ENCODE measurements at regions not wholly inside any gene's neighbourhood (a gene's known extent, or its start where the extent isn't known, plus 50 kb on each side); places are given as distances from the start of the nearest gene placed in this dataset.
A peak's percentile ranks its signal among the peaks of the same experiment; 100 is the strongest.

GRCh38 chr15:95160316-95160715 lies 929.0 kb downstream of the MCTP2 start:
- Histone ChIP-seq H3K27ac (ENCODE audit: insufficient read depth, low read length) (no peak overlapping the region), H3K4me1 (ENCODE audit: control insufficient read depth, extremely low read depth, insufficient read depth, low read length) (no peaks in the 10 kb centered on the region), H3K79me2 (ENCODE audit: control insufficient read depth, insufficient read depth, low read length) (no peaks in the 10 kb centered on the region), H3K36me3 (ENCODE audit: control insufficient read depth, insufficient read depth, low read length) (no peaks in the 10 kb centered on the region), H3K9ac (ENCODE audit: insufficient read depth, low read length) (no peak overlapping the region), H3K4me2 (ENCODE audit: extremely low read depth, insufficient read depth, low read length) (no peak overlapping the region), H4K20me1 (ENCODE audit: control insufficient read depth, extremely low read depth, insufficient read depth, low read length) (no peaks in the 10 kb centered on the region), H3K4me3 (replicated peaks in 1 of 4; ENCODE audit: control extremely low read depth in 1 of 4, insufficient read depth in 1 of 4, low read depth in 3 of 4, low read length in 4 of 4) (no peak overlapping the region), H3K27me3 (ENCODE audit: control insufficient read depth, insufficient read depth, low read length) (no peaks in the 10 kb centered on the region), H3K9me3 (ENCODE audit: control insufficient read depth, insufficient read depth, low read depth, low read length) (no peaks in the 10 kb centered on the region), H2AFZ (ENCODE audit: low read length) (no peak overlapping the region)
- no peak for TF ChIP-seq CTCF (conservative IDR thresholded peaks at IDR 0.05 in 1 of 2, IDR thresholded peaks at IDR 0.05 in 1 of 2; ENCODE audit: low read depth in 1 of 2, low read length in 2 of 2)
- TF ChIP-seq EZH2 (IDR thresholded peaks at IDR 0.05; ENCODE audit: low read length, missing control alignments): no peak
- DNase-seq (ENCODE audit: low read depth in 2 of 2): no peak

GRCh38 chr15:95162069-95162468 lies 930.7 kb downstream of the MCTP2 start:
- H4K20me1 ChIP-seq (ENCODE audit: control insufficient read depth, extremely low read depth, insufficient read depth, low read length): no peaks in the 10 kb centered on the region
- H3K4me1 ChIP-seq (ENCODE audit: control insufficient read depth, extremely low read depth, insufficient read depth, low read length): no peaks in the 10 kb centered on the region
- H3K27ac ChIP-seq (ENCODE audit: insufficient read depth, low read length): no peak overlapping the region
- TF ChIP-seq EZH2 (IDR thresholded peaks at IDR 0.05; ENCODE audit: low read length, missing control alignments) (no peak), CTCF (conservative IDR thresholded peaks at IDR 0.05 in 1 of 2, IDR thresholded peaks at IDR 0.05 in 1 of 2; ENCODE audit: low read depth in 1 of 2, low read length in 2 of 2) (no peak)
- DNase-seq (ENCODE audit: low read depth in 2 of 2): peak; percentile 67 to 69
- H3K4me2 ChIP-seq (ENCODE audit: extremely low read depth, insufficient read depth, low read length): no peak overlapping the region
- H3K9me3 ChIP-seq (ENCODE audit: control insufficient read depth, insufficient read depth, low read depth, low read length): no peaks in the 10 kb centered on the region
- H3K27me3 ChIP-seq (ENCODE audit: control insufficient read depth, insufficient read depth, low read length): no peaks in the 10 kb centered on the region
- no peak overlapping the region for H3K4me3 ChIP-seq (replicated peaks in 1 of 4; ENCODE audit: control extremely low read depth in 1 of 4, insufficient read depth in 1 of 4, low read depth in 3 of 4, low read length in 4 of 4)
- H2AFZ ChIP-seq (ENCODE audit: low read length): no peak overlapping the region
- H3K79me2 ChIP-seq (ENCODE audit: control insufficient read depth, insufficient read depth, low read length): no peaks in the 10 kb centered on the region
- H3K36me3 ChIP-seq (ENCODE audit: control insufficient read depth, insufficient read depth, low read length): no peaks in the 10 kb centered on the region
- no peak overlapping the region for H3K9ac ChIP-seq (ENCODE audit: insufficient read depth, low read length)

GRCh38 chr15:95162531-95162930 lies 931.2 kb downstream of the MCTP2 start:
- H3K4me1 ChIP-seq (ENCODE audit: control insufficient read depth, extremely low read depth, insufficient read depth, low read length): no peaks in the 10 kb centered on the region
- no peak overlapping the region for H3K4me2 ChIP-seq (ENCODE audit: extremely low read depth, insufficient read depth, low read length)
- no peak overlapping the region for H3K27ac ChIP-seq (ENCODE audit: insufficient read depth, low read length)
- no peaks in the 10 kb centered on the region for H3K79me2 ChIP-seq (ENCODE audit: control insufficient read depth, insufficient read depth, low read length)
- H3K9ac ChIP-seq (ENCODE audit: insufficient read depth, low read length): no peak overlapping the region
- no peaks in the 10 kb centered on the region for H4K20me1 ChIP-seq (ENCODE audit: control insufficient read depth, extremely low read depth, insufficient read depth, low read length)
- no peaks in the 10 kb centered on the region for H3K36me3 ChIP-seq (ENCODE audit: control insufficient read depth, insufficient read depth, low read length)
- H3K27me3 ChIP-seq (ENCODE audit: control insufficient read depth, insufficient read depth, low read length): no peaks in the 10 kb centered on the region
- no peaks in the 10 kb centered on the region for H3K9me3 ChIP-seq (ENCODE audit: control insufficient read depth, insufficient read depth, low read depth, low read length)
- no peak for TF ChIP-seq EZH2 (IDR thresholded peaks at IDR 0.05; ENCODE audit: low read length, missing control alignments)
- no peak for TF ChIP-seq CTCF (conservative IDR thresholded peaks at IDR 0.05 in 1 of 2, IDR thresholded peaks at IDR 0.05 in 1 of 2; ENCODE audit: low read depth in 1 of 2, low read length in 2 of 2)
- no peak overlapping the region for H3K4me3 ChIP-seq (replicated peaks in 1 of 4; ENCODE audit: control extremely low read depth in 1 of 4, insufficient read depth in 1 of 4, low read depth in 3 of 4, low read length in 4 of 4)
- H2AFZ ChIP-seq (ENCODE audit: low read length): no peak overlapping the region
- DNase-seq (ENCODE audit: low read depth in 2 of 2): peak in 1 of 2 donors; percentile 58

Measured in fibroblast of lung (primary cell).